Epithelial cell of prostate (primary cell): ENCODE measurements at regions not wholly inside any gene's neighbourhood (a gene's known extent, or its start where the extent isn't known, plus 50 kb on each side); places are given as distances from the start of the nearest gene placed in this dataset.

Experiments used
- DNase-seq: peaks from one replicate; pipeline ENCODE4 v3.0.0-alpha.2; 2011; ENCODE audit warnings: low read depth, low spot score
- H3K27ac ChIP-seq: fragments of 450-650 bp; 2 replicates; pipeline ENCODE4 v1.5.1; 2017; ENCODE audit warnings: mild to moderate bottlenecking

DNA sequence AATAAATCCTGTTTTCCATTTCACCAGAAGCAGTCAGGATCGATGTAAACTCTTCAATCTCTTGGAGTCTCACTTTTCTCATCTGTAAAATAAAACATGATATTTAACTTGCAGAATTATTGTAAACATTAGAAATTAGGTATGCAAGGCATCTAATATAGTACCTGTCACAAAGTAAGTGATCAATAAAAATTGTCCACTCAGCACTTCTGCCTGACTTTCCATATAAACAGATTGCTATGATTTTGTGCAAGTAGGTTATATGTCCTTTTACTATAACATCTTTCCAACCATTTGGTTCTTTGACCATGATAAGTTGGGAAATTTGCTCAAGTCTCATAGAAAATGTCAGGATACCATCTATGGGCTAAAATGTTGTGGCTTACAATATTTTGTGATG, 148.8 kb upstream of the MTAP start:
- no peak overlapping the region for H3K27ac ChIP-seq
- no peak for DNase-seq

DNA sequence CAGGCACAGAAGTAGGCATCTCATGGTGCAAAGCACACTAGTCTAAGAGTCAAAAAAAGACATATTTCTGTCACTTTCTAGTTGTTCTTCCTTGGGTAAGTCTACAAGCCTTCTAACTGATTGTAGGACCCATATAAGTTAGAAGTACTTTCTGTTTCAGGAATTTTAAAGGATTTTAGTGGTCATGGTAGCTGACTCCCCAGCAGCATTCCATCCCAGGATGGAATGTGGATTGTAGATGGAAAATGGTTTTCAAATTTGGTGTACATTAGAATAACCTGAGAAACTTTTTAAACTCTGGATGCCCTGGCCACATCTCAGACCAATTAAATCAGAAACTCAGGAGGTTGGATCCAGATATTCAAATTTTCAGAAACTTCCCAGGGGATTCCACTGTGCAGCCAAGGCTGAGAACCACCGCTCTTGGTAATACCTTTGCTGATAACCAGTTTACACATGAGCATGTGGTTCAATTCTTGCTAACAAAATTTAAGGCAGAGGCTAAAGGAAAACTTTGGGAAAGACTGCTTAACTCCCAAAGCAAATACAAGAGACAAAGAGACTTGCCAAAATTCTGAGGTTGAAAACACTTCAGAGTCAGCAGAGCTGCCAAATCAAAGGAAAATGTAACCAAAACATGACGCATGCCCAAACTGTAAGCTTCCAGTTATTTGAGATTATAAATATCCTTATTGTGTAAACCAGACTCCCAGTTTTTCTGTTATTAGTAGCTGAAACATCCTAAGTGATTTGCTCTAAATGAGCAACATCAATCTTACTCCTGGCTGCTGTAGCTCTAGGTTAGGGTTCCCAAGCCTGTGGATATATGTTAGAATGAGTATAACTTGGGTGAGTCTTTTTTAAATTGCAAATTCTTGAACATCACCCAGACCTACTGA, 145.4 kb upstream of the MTAP start:
- no peak overlapping the region for H3K27ac ChIP-seq
- no peak for DNase-seq

DNA sequence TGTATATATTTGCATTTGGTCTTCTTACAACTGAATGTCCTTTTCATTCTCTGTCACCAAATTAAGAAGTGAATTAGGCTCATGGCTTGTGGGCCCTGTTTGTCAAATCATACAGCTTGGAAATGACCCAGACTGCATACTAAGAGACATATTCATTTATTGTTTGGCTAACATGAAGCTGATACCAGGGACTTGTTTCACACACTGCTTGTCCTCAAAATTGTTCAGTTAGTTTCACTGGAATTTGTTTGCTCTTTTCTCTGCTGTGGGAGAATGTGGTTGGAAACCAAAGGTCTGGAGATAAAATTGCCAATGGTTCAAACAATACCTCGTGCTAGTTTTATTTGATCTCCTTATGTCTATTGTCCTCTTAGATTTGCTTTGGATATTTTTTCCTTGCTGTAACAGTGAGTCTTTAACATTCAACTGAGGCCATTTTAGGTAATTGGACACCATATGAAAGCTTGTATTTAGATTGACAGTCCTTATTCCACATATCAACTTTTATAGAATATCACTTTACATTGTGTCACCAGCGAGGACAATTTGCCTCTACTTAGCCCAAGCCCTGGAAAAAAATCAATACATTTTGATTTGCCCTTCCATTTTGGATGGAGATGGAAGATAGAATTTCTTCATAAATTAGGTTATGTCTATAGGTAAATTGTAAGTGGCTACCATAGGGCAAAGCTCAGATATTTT, 144.3 kb upstream of the MTAP start:
- no peak for DNase-seq
- H3K27ac ChIP-seq: no peak overlapping the region

DNA sequence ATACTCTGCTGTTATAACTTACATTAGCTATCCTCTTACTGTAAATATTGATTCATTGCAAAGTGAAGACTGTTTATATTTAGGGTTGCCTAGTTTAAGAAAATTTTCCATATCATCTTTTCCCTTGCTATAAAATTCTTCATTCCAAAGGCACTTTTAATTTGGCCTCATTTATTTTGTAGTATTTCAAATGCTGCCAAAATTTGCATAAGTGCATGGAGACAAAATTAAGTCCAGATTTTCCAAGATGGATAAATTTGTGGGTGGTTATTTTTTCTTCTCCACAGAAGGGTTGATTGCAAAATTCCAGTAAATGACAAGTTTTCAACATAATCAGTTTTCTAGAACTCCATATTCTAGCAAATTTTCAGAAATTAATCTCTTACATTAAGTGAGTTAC, 141.5 kb upstream of the MTAP start:
- DNase-seq: no peak
- no peak overlapping the region for H3K27ac ChIP-seq

DNA sequence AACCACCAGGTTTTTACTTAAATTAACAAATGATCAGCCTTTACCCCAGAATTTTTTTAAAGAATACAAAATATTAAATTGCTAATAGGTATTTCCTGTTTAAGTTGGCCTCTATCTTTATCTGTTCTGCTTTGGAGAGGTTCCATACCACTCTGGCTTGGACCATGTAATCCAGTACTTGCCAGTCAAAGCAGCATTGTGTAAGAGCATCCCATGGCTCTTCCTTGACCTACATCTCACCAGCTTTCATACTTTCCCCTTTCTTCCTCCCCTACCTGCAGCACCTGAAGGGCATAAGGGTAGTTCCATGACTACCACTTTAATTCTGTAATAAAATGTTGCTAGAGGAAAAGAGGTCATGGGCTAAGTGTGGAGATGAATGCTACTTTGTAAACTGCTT, 140.8 kb upstream of the MTAP start:
- H3K27ac ChIP-seq: no peak overlapping the region
- no peak for DNase-seq

DNA sequence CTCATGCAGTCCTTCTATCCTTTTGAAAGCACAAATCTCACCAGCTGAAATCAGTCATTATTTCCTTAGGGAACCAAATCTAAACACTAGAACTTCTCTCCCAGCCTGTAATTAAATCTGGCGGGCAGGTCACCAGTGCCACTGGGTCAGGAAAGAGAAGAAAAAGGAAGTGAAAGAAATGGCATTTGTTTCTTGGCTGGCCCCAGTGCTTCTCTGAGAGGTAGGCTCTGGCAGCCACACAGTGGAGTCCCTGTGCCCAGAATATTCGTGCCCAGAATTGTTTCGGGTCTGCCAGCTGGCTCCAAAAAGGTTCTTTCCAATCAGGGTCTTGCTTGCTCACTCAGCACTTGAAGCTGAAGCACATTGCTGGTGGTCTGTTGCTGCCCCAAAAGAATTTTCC, 133.9 kb upstream of the MTAP start:
- H3K27ac ChIP-seq: no peak overlapping the region
- DNase-seq: no peak

DNA sequence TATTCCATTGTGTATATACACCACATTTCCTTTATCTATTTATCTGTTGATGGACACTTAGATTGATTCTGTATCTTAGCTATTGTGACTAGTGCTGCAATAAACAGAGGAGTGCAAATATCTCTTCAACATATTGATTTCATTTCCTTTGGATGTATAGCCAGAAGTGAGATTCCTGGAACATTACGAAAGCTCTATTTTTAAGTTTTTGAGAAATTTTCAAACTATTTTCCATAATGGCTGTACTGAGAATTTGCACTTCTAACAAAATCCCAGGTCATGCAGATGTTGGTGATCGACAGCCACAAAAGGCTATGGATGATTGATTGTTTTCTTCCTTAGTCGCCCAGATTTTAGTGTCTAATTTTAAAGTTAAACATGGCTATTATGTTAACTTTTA, 132.7 kb upstream of the MTAP start:
- H3K27ac ChIP-seq: no peak overlapping the region
- DNase-seq: no peak

DNA sequence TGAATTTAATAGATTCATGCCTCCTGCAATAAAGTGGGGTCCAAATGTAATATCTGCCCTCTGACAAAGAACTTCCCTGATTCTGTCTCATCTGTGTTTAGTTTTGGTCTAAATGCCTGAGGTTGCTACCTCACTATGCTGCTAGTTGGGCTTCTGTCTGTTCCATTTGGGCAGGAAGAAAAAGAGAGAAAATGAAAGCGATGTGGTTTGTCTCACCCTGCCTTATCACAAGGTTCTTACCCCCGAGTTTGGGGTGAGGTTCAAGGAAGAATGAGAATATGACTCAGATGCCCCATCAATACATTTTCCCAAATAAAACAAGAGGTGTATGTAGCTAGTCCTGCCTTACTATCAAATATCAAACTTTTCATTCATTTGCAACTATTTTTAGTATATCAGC, 132.1 kb upstream of the MTAP start:
- no peak for DNase-seq
- no peak overlapping the region for H3K27ac ChIP-seq

DNA sequence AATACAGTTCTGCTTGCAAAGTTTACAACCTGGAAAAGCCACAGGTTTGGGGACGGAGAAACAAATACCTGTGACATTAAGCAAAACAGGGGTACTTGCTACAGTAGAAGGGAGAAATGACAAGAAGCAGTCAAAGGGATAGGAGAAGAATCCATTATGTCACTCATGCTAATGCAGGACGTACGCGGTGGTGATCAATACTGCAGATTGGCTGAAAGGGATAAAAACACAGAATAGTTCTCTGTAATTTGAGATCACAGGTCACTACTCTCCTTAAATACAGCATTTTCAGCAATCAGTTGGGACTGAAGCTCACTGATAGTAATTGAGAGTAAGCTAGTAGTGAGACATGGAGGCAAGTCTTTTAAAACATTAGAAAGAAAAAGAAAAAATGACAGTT, 130.3 kb upstream of the MTAP start:
- DNase-seq: no peak
- no peak overlapping the region for H3K27ac ChIP-seq

DNA sequence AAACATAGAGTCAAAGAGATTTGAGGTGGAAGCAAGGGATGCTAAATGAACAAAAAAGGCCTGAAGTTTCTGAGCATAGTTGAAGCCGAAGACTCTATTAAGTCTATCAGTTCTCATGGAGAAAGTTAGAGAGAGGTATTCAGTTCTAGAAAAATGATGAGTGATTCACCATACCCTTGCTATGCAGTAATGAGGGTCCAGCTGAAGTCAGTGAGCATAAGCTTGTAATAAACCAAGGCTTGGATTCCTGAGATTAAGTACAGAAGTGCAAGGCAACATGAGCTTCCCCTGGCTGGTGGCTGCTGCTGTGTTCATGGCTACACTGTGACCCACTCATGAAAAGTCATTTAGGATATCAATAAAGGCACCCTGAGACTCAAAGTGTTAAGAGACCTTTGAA, 129.7 kb upstream of the MTAP start:
- H3K27ac ChIP-seq: no peak overlapping the region
- DNase-seq: no peak

DNA sequence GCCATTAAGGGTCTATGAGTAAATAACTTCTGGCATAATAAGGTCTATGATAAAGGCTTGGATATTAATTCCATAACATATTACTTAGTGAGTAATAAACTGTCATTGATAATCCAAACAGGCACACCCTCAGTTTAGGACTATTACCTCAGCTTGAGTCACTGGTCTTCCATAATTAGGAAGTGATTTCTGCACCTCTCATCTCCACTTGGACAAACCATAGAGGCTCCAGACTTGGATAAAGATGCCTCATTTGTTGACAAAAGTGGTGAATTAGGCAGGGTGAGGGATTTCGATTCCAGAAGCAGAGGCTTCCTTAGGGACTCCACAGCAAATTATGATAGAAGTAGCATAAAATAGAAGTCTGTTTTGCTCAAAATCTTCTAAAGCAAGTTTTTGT, 127.5 kb upstream of the MTAP start:
- no peak for DNase-seq
- H3K27ac ChIP-seq: peak overlapping the region; percentile 98

DNA sequence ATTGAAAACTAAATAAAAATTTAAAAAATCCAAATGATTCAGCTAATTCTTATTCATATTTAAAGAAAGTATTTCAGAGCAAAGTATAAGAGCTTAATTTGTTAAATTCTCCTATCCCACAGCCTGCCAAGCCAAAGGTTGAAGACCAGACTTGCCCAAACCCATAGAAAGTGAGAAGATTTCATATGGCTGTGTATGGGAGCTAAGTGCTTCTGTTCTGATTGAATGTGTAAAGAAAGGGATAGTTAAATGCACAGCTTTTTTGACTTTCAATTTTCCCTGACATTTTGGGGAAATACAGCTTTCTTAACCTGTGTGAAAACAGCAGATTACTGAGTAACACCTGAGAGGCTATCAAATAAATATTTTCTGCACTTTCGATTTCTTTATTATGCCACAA, 125.0 kb upstream of the MTAP start:
- DNase-seq: no peak
- H3K27ac ChIP-seq: peak overlapping the region; percentile 98

DNA sequence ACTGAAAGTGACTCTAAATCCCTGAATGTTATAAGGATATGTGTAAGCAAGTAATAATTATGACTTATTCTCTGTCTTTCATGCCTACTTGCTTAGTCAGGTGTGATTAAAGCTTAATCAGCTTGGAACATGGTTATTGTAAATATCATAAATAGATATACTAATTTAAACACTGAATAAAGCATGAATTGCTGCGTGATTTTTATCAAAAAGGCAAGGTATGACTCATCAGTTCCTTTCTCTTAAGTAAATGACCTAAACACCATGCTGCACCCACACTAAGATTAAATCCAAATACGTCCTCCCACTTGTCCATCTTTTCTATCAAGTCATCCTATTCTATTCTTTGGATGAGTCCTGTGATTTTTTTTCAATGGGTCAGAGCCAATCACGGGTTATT, 124.6 kb upstream of the MTAP start:
- peak; percentile 97 for DNase-seq
- peak overlapping the region; percentile 98 for H3K27ac ChIP-seq

DNA sequence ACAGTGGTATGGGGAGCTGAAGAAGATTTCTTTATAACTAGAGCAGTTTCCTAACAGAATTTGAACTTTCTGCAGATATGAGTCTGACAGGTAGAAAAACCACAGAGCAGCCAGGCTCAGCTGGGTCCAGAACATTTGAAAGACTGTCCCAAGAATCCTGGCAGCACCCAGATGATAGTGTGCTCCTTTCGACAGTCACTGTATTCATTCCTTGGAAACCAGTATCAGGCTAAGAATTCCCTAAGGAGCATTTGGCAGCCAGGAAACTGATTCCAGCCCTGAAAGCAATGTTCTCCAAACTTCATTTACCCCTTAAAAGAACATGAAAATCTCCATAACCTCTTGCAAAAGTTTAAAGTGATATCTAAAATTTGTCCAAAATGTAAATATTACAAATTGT, 123.0 kb upstream of the MTAP start:
- no peak for DNase-seq
- peak overlapping the region; percentile 98 for H3K27ac ChIP-seq

DNA sequence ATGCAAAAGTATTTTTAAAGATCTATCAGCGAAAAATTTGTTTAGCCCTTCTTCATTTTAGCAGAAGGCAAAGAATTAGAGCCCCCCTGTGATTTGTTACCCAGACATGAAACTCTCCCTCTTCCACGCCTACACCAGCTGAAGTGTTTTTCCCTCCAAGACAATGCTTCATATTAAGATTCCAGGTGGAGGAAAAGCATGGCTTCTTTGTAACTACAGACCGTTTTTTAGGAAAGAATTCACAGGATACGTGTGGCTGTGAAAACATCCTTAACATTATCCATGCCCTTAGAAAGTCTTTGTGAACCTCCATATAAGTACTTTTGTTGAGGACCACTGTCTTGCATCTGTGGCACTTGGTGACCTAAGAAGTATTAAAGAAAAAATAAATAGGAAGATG, 121.8 kb upstream of the MTAP start:
- no peak for DNase-seq
- H3K27ac ChIP-seq: peak overlapping the region; percentile 98

DNA sequence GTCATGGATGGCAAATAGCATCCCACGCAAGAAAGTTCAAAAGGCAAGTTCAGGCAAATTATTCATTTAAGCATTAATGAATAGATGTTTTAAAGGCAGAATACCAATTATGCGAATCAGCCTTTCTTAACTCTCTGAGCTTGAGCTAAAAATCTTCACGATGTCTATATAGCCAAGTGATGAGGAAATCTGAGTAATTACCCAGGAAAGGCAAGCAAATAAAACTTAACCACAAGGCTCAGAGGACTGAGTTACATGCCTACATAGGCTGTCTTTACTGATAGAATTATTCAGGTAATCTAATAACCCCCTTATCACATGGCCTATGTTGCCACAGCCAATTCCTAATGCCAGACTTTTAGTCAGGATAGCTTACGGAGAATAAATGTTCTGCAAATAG, 120.8 kb upstream of the MTAP start:
- peak; percentile 95 for DNase-seq
- peak overlapping the region; percentile 98 for H3K27ac ChIP-seq

DNA sequence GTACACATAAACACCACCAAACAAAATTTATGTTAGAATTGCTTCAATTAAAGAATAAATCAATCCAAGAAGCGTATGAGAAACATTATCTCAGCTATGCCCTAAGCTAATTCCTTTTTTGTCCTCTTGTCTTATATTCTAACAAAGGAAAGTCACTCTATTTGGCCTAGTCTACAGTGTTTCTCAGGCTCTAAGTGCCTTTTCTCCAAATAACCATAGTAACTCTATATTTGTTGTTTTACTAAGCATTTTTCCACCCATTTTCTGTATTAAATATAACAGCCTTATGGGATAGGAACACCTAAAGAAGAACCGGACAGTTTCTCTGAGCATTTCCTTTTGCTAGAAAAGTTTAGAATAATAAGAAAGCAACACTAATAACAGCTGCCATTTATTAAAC, 120.1 kb upstream of the MTAP start:
- H3K27ac ChIP-seq: peak overlapping the region; percentile 98
- DNase-seq: no peak

DNA sequence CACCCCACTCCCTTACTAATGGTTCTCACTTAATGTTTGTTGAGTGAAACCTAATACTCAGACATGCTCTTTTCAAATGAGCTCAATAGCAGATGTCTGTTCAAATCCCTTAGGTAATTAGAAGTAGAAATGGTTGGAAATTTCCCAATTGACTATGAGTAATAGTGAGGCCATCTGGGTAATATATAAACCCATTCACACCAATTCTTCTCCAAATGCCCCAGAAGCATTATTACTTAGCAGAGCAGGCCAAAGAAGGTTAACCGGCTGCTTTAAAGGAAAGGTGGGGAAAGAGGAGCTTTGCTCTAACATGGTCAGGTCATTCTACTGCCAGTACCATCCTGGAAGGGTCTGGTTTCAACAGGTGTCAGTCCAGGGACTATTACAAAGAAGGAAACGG, 119.5 kb upstream of the MTAP start:
- peak overlapping the region; percentile 98 for H3K27ac ChIP-seq
- peak; percentile 50 for DNase-seq

DNA sequence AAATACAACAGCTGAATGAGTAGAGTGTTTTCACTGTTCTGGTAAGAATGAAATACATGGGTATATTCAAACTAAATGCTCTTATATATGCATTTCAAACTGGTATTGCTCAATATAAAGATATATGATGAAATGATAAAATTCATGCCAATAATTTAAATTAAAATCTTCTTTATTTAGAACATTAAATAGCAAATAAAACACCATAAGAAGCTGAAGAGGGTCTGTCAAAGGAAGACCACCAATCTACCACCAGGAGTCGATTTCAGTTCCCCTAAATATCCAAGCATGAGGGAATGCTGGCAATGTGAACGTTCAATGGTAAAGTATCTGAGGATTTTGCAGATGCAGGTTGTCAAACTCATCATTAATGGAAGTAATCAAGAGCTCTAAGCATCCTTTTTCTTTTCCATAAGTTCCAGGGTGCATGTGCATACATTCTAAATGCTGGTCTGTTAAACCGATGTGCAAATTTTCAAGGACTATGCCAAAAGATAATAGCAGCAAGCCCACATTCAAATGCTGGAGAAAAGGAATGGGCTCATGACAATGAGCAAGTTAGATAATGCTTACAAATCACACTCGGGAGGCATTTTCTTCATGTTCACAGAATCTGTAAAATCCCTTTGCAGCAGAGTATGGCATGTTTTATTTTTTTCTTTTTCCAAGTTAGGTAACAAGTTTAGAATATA, 118.8 kb upstream of the MTAP start:
- H3K27ac ChIP-seq: peak overlapping the region; percentile 98

DNA sequence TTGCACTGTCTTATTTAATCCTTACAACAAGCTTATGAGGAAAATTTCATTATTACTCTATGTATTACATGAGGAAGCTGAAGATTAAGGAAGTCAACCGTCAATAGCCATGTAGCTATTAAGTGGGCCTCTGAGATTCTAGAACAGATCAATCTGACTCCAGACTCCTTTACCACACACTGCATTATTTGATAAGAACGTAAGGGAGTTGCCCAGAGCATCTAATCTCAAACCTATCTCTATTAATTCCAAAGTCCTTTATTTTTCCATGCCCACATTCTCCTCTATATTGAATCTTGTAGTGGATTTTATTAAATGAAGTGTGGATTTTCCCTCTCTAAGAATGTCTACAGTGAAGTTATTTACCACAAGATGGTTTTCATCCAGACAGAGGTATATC, 118.2 kb upstream of the MTAP start:
- no peak for DNase-seq
- H3K27ac ChIP-seq: peak overlapping the region; percentile 98

More for the DNA sequence above, 118.8 kb upstream of the MTAP start:
- no peak for DNase-seq

DNA sequence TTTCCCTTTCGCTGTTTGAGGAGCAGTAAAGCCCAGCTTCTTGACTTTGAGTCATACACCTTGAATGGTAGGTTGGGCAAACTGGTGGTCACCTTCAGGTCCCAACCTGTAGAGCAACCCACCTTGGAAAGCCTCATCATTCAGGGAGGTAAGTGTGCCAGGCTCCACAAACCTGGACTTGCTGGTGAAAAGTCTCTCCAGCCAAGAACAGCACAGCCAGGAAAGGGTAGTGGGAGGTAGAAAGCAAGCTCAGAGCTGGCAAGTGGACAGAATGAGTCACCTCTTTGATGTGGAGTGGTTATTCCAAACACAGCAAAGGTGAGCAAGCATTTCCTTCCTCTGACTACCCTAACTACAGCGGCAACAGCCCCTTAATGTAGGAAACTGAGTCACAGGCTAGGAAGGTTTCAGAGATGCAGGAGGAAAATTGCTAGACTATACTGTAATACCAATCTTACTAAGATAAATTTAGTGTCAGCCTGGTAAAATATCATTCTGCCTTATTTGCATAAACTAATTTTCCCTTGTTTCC, 117.5 kb upstream of the MTAP start:
- peak; percentile 100 for DNase-seq

More for the DNA sequence above, 117.5 kb upstream of the MTAP start:
- peak overlapping the region; percentile 98 for H3K27ac ChIP-seq
